Suprapubic skin (tissue), 4 donors: ENCODE measurements at regions not wholly inside any gene's neighbourhood (a gene's known extent, or its start where the extent isn't known, plus 50 kb on each side); places are given as distances from the start of the nearest gene placed in this dataset.

Experiments used
- DNase-seq, 2 donors: peaks; one replicate each; pipeline ENCODE4 v3.0.0-alpha.2; 2019; ENCODE audit warnings: low spot score in 2 of 2
- H3K27ac ChIP-seq: fragments of 200-600 bp; sonication (generic); one replicate; pipeline ENCODE4 v1.5.1; 2019
- H3K27me3 ChIP-seq: fragments of 200-600 bp; sonication (generic); one replicate; pipeline ENCODE4 v1.5.1; 2019
- H3K36me3 ChIP-seq: fragments of 200-600 bp; sonication (generic); one replicate; pipeline ENCODE4 v1.5.1; 2019
- H3K4me1 ChIP-seq: fragments of 200-600 bp; sonication (generic); one replicate; pipeline ENCODE4 v1.5.1; 2019
- H3K4me3 ChIP-seq: fragments of 200-600 bp; sonication (generic); one replicate; pipeline ENCODE4 v1.5.1; 2019; ENCODE audit warnings: mild to moderate bottlenecking
- H3K9me3 ChIP-seq: fragments of 200-600 bp; sonication (generic); one replicate; pipeline ENCODE4 v1.5.1; 2019
- EP300 ChIP-seq: sonication (generic); formaldehyde crosslinking; IDR thresholded peaks from one replicate; pipeline ENCODE4 v1.6.1; 2017; ENCODE audit warnings: antibody characterized with exemption
- POLR2A ChIP-seq, 2 donors: fragments of 450-650 bp; IDR thresholded peaks; one replicate each; pipeline ENCODE4 v1.6.1; 2017; ENCODE audit warnings: antibody characterized with exemption in 2 of 2, mild to moderate bottlenecking in 2 of 2, moderate library complexity in 2 of 2
- POLR2AphosphoS5 ChIP-seq, 3 donors: sonication (generic); formaldehyde crosslinking; IDR thresholded peaks; one replicate each; pipeline ENCODE4 v1.6.1; 2017; ENCODE audit warnings: antibody characterized with exemption in 3 of 3
- WGBS: methylation state at CpG from one replicate; pipeline ENCODE4 v1.1.5; 2018; 5-methylcytosine and 5-hydroxymethylcytosine counted together
- TF ChIP-seq, protein P1 (sequence below), 2 donors: fragments of 200-600 bp in 1 of 2; fragments of 450-650 bp in 1 of 2; sonication (generic) in 1 of 2; IDR thresholded peaks; one replicate each; pipeline ENCODE4 v1.5.1; 2016 to 2019; ENCODE audit warnings: antibody characterized with exemption in 2 of 2, mild to moderate bottlenecking in 1 of 2, moderate library complexity in 1 of 2

DNA sequence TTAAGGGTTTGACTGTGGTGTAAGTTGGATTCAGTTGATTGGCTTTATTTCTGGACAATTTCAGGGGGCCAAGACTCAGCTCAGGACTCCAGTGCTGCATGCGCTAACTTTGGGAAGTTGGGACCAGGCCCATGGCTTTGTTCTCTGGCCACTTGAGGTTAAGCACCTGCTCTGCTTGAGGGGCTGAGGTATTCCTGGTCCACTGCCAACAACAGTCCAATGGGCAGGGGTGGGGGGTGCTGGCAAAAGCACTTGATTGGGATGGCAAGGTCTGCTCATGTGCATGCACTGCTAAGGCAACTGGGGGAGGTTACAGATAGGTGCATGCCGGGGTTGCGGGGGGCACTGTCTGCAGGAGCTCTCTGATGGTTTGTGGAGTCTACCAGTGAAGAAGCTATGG is 52.6 kb upstream of the ASB17 start:
- H3K27ac ChIP-seq: no peak overlapping the region
- no peak for DNase-seq
- H3K36me3 ChIP-seq: no peaks in the 10 kb centered on the region
- TF ChIP-seq, protein P1, sequence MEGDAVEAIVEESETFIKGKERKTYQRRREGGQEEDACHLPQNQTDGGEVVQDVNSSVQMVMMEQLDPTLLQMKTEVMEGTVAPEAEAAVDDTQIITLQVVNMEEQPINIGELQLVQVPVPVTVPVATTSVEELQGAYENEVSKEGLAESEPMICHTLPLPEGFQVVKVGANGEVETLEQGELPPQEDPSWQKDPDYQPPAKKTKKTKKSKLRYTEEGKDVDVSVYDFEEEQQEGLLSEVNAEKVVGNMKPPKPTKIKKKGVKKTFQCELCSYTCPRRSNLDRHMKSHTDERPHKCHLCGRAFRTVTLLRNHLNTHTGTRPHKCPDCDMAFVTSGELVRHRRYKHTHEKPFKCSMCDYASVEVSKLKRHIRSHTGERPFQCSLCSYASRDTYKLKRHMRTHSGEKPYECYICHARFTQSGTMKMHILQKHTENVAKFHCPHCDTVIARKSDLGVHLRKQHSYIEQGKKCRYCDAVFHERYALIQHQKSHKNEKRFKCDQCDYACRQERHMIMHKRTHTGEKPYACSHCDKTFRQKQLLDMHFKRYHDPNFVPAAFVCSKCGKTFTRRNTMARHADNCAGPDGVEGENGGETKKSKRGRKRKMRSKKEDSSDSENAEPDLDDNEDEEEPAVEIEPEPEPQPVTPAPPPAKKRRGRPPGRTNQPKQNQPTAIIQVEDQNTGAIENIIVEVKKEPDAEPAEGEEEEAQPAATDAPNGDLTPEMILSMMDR (IDR thresholded peaks at IDR 0.05): no peak
- no peak for TF ChIP-seq POLR2A (IDR thresholded peaks at IDR 0.05)
- TF ChIP-seq POLR2AphosphoS5 (IDR thresholded peaks at IDR 0.05): no peak
- TF ChIP-seq EP300: no peak
- H3K4me3 ChIP-seq: no peak overlapping the region
- H3K9me3 ChIP-seq: no peaks in the 10 kb centered on the region
- H3K4me1 ChIP-seq: no peaks in the 10 kb centered on the region
- peaks cover 10% of the 10 kb centered on the region for H3K27me3 ChIP-seq
- 71% methylated on average over 3 of the region's 3 CpGs for WGBS

GRCh38 chr1:75985827-75986226 is 53.6 kb upstream of the ASB17 start:
- DNase-seq: no peak
- Histone ChIP-seq H3K9me3 (no peaks in the 10 kb centered on the region), H3K4me3 (no peak overlapping the region), H3K36me3 (no peaks in the 10 kb centered on the region), H3K27me3 (peaks cover 13% of the 10 kb centered on the region), H3K27ac (no peak overlapping the region), H3K4me1 (no peaks in the 10 kb centered on the region)
- no peak for TF ChIP-seq POLR2AphosphoS5 (IDR thresholded peaks at IDR 0.05)
- no peak for TF ChIP-seq EP300
- TF ChIP-seq POLR2A (IDR thresholded peaks at IDR 0.05): no peak
- TF ChIP-seq, protein P1 (IDR thresholded peaks at IDR 0.05): no peak
- 88% methylated on average over 4 of the region's 4 CpGs for WGBS

DNA sequence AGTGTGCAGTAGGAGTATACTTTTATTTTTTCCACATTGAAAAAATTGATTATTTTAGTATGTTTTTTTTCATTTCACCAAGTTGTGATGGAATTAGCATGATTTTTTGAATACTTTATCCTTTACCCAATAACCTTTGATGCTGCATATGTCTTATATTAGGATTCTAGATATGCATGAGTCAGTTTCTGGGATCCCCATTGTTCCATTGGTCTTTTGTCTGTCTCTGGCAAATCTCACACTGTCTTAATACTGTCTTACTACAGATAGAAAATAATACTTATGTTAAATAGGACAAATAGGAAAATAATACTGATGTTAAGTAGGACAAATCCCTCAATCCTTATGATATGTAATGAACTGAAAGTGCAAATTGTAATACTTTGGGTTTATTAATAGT is 54.3 kb upstream of the ASB17 start:
- H3K27ac ChIP-seq: no peak overlapping the region

GRCh38 chr1:75989121-75989520 is 56.9 kb upstream of the ASB17 start:
- 69% methylated on average over 3 of the region's 3 CpGs for WGBS
- Histone ChIP-seq H3K9me3 (no peaks in the 10 kb centered on the region), H3K27me3 (peaks cover 13% of the 10 kb centered on the region), H3K4me3 (no peak overlapping the region), H3K27ac (no peak overlapping the region), H3K36me3 (no peaks in the 10 kb centered on the region), H3K4me1 (no peaks in the 10 kb centered on the region)
- no peak for DNase-seq
- TF ChIP-seq, protein P1 (IDR thresholded peaks at IDR 0.05): no peak
- no peak for TF ChIP-seq EP300
- TF ChIP-seq POLR2AphosphoS5 (IDR thresholded peaks at IDR 0.05): no peak

More for the DNA sequence above, 54.3 kb upstream of the ASB17 start:
- Histone ChIP-seq H3K27me3 (peaks cover 13% of the 10 kb centered on the region), H3K4me1 (no peaks in the 10 kb centered on the region), H3K4me3 (no peak overlapping the region), H3K36me3 (no peaks in the 10 kb centered on the region), H3K9me3 (no peaks in the 10 kb centered on the region)
- no peak for DNase-seq
- TF ChIP-seq, protein P1 (IDR thresholded peaks at IDR 0.05): no peak
- TF ChIP-seq EP300: no peak
- TF ChIP-seq POLR2AphosphoS5 (IDR thresholded peaks at IDR 0.05): no peak
- no peak for TF ChIP-seq POLR2A (IDR thresholded peaks at IDR 0.05)

GRCh38 chr1:75990686-75991085 is 58.5 kb upstream of the ASB17 start:
- no peak for TF ChIP-seq POLR2A (IDR thresholded peaks at IDR 0.05)
- no peak for TF ChIP-seq POLR2AphosphoS5 (IDR thresholded peaks at IDR 0.05)
- TF ChIP-seq EP300: no peak
- TF ChIP-seq, protein P1 (IDR thresholded peaks at IDR 0.05): no peak
- Histone ChIP-seq H3K36me3 (no peaks in the 10 kb centered on the region), H3K9me3 (no peaks in the 10 kb centered on the region), H3K4me1 (no peaks in the 10 kb centered on the region), H3K27me3 (peaks cover 13% of the 10 kb centered on the region), H3K4me3 (no peak overlapping the region), H3K27ac (no peak overlapping the region)
- no peak for DNase-seq
- 72% methylated on average over 3 of the region's 3 CpGs for WGBS
